GM12878 (cell line): ENCODE measurements at regions not wholly inside any gene's neighbourhood (a gene's known extent, or its start where the extent isn't known, plus 50 kb on each side); places are given as distances from the start of the nearest gene placed in this dataset.

Experiments used
- ATF2 ChIP-seq: IDR thresholded peaks from 2 replicates; pipeline ENCODE4 v1.6.1; 2012; ENCODE audit warnings: low read length, inconsistent platforms
- BHLHE40 ChIP-seq, 2 experiments: fragments of 450-650 bp in 1 of 2; IDR thresholded peaks; 2 replicates each; pipeline ENCODE4 v1.6.1; 2011 to 2017; ENCODE audit warnings: low read depth in 2 of 2, borderline replicate concordance in 1 of 2, improper control_type of control experiment in 1 of 2, low read length in 1 of 2, mild to moderate bottlenecking in 1 of 2
- BMI1 ChIP-seq: fragments of 450-650 bp; IDR thresholded peaks from 2 replicates; pipeline ENCODE4 v1.6.1; 2016; ENCODE audit warnings: mild to moderate bottlenecking, moderate library complexity, borderline replicate concordance
- BRCA1 ChIP-seq: IDR thresholded peaks from 2 replicates; pipeline ENCODE4 v1.6.1; 2011; ENCODE audit warnings: low read depth, low read length, improper control_type of control experiment
- CTCF ChIP-seq, 3 experiments: IDR thresholded peaks in 2 of 3; conservative IDR thresholded peaks in 1 of 3; 2 replicates each; pipeline ENCODE4 v1.5.1; 2011; ENCODE audit warnings: low read depth in 3 of 3, low read length in 3 of 3, mild to moderate bottlenecking in 3 of 3, control low read depth in 2 of 3, moderate library complexity in 2 of 3, inconsistent platforms in 1 of 3, mixed read lengths in 1 of 3; ENCODE audit not compliant: control insufficient read depth in 2 of 3, insufficient read depth in 1 of 3; ENCODE audit errors: extremely low read depth in 1 of 3
- E2F4 ChIP-seq: IDR thresholded peaks from 2 replicates; pipeline ENCODE4 v1.6.1; 2012; ENCODE audit warnings: low read depth, low read length, improper control_type of control experiment
- EGR1 ChIP-seq, 2 experiments: IDR thresholded peaks; 1 replicate in 1 of 2; 2 replicates in 1 of 2; pipeline ENCODE4 v1.6.1; 2011 to 2012; ENCODE audit warnings: low read depth in 2 of 2, low read length in 2 of 2, borderline replicate concordance in 1 of 2, mild to moderate bottlenecking in 1 of 2, moderate library complexity in 1 of 2
- KDM1A ChIP-seq: fragments of 200-600 bp; sonication (generic); IDR thresholded peaks from 2 replicates; pipeline ENCODE4 v1.6.1; 2016; ENCODE audit warnings: borderline replicate concordance
- NR2F1 ChIP-seq: fragments of 450-650 bp; conservative IDR thresholded peaks from 2 replicates; pipeline ENCODE4 v1.6.1; 2017; ENCODE audit warnings: mild to moderate bottlenecking
- NRF1 ChIP-seq: conservative IDR thresholded peaks from 2 replicates; pipeline ENCODE4 v1.6.1; 2011; ENCODE audit warnings: mild to moderate bottlenecking, low read depth, low read length, improper control_type of control experiment
- PML ChIP-seq: IDR thresholded peaks from 2 replicates; pipeline ENCODE4 v1.6.1; 2012; ENCODE audit warnings: low read length, inconsistent platforms
- POLR2AphosphoS2 ChIP-seq: IDR thresholded peaks from 2 replicates; pipeline ENCODE4 v1.6.1; 2011; ENCODE audit warnings: low read depth, mild to moderate bottlenecking, low read length, improper control_type of control experiment, moderate library complexity
- RBBP5 ChIP-seq: fragments of 200-600 bp; sonication (generic); conservative IDR thresholded peaks from 2 replicates; pipeline ENCODE4 v1.6.1; 2016
- RELA ChIP-seq: fragments of 450-650 bp; IDR thresholded peaks from 2 replicates; pipeline ENCODE4 v1.8.0; 2014; ENCODE audit warnings: borderline replicate concordance; ENCODE audit not compliant: partially characterized antibody
- RELB ChIP-seq: fragments of 450-650 bp; IDR thresholded peaks from 2 replicates; pipeline ENCODE4 v1.6.1; 2017; ENCODE audit warnings: low read depth, mild to moderate bottlenecking, moderate library complexity
- SMAD5 ChIP-seq: IDR thresholded peaks from 2 replicates; pipeline ENCODE4 v1.6.1; 2016; ENCODE audit warnings: antibody characterized with exemption, low read depth
- SP1 ChIP-seq: IDR thresholded peaks from one replicate; pipeline ENCODE4 v1.6.1; 2011; ENCODE audit warnings: low read depth, low read length
- SUPT20H ChIP-seq: IDR thresholded peaks from 2 replicates; pipeline ENCODE4 v1.6.1; 2011; ENCODE audit warnings: low read depth, mild to moderate bottlenecking, low read length, moderate library complexity, borderline replicate concordance; ENCODE audit not compliant: control insufficient read depth
- TARDBP ChIP-seq: IDR thresholded peaks from 2 replicates; pipeline ENCODE4 v1.6.1; 2016; ENCODE audit warnings: borderline replicate concordance
- ZNF217 ChIP-seq: fragments of 450-650 bp; IDR thresholded peaks from 2 replicates; pipeline ENCODE4 v1.6.1; 2017; ENCODE audit warnings: antibody characterized with exemption, mild to moderate bottlenecking
- ZNF622 ChIP-seq: fragments of 450-650 bp; IDR thresholded peaks from 2 replicates; pipeline ENCODE4 v1.6.1; 2017; ENCODE audit warnings: mild to moderate bottlenecking, inconsistent platforms
- ZZZ3 ChIP-seq: IDR thresholded peaks from 2 replicates; pipeline ENCODE4 v1.6.1; 2011; ENCODE audit warnings: low read depth; ENCODE audit not compliant: control insufficient read depth, insufficient read length

DNA sequence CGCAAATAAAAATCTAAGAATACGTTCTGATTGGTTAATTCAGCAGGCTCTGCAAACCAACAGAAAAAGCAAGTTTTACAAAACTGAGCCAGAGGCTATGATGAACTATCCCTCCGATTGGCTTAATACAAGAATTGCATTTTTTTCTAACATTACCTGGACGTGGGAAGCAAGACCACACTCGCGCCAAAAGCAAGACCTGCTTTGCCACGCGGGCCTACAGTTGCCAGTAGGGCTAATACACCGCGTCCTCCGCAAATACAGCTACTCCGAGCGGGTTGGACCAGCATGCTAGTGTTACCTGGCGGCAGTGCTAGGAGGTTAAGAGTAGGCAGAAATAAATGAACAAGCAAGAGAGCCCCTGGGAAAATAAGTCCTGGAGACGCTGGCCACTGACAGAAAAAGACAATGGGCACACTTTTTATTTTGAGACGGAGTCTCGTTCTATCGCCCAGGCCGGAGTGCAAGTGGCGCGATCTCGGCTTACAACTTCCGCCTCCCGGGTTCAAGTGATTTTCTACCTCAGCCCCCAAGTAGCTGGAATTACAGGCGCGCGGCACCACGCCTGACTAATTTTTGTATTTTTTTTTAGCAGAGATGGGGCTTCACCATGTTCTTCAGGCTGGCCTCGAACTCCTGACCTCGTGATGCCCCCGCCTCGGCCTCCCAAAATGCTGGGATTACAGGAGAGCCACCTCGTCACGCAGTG, 131.9 kb upstream of the BTN3A2 start (continued):
- TF ChIP-seq BHLHE40 (IDR thresholded peaks at IDR 0.05; ENCODE audit: borderline replicate concordance in 1 of 2, low read depth in 2 of 2, low read length in 1 of 2) (peak in 1 of 2 experiments; percentile 37; a peak in 1 of 4 replicates), BRCA1 (no peak), ZNF217 (peak; percentile 74; the same call in 1 of the 2 replicates), NRF1 (no peak), RELB (peak; percentile 17; the same call in 1 of the 2 replicates), RELA (no peak), ZNF622 (no peak), BMI1 (no peak), SUPT20H (no peak), EGR1 (IDR thresholded peaks at IDR 0.05; ENCODE audit: borderline replicate concordance in 1 of 2, low read depth in 2 of 2, low read length in 2 of 2) (no peak), CTCF (IDR thresholded peaks at IDR 0.05 in 2 of 3, conservative IDR thresholded peaks at IDR 0.05 in 1 of 3; ENCODE audit: control insufficient read depth in 2 of 3, extremely low read depth in 1 of 3, insufficient read depth in 1 of 3, low read depth in 3 of 3, low read length in 3 of 3) (no peak), KDM1A (no peak), ATF2 (no peak), NR2F1 (peak; percentile 52; the same call in 1 of the 2 replicates), RBBP5 (no peak), ZZZ3 (no peak), SMAD5 (no peak), PML (no peak), POLR2AphosphoS2 (no peak), SP1 (no peak), TARDBP (no peak), E2F4 (no peak)
